HepG2 (cell line): ENCODE measurements at regions not wholly inside any gene's neighbourhood (a gene's known extent, or its start where the extent isn't known, plus 50 kb on each side); places are given as distances from the start of the nearest gene placed in this dataset.

ENCODE experiments used
- ATF7 ChIP-seq, 2 experiments: fragments of 450-650 bp in 1 of 2; sonication (generic) in 1 of 2; formaldehyde crosslinking in 1 of 2; IDR thresholded peaks; 2 replicates each; pipeline versions ENCODE4 v1.4.0 to v1.6.1; 2016 to 2020; ENCODE audit warnings: antibody characterized with exemption in 1 of 2, mild to moderate bottlenecking in 1 of 2, missing genetic modification reagents in 1 of 2
- CEBPZ ChIP-seq: IDR thresholded peaks from 2 replicates; pipeline ENCODE4 v1.6.1; 2012; ENCODE audit warnings: low read length, improper control_type of control experiment
- CTCF ChIP-seq: sonication (generic); formaldehyde crosslinking; IDR thresholded peaks from 2 replicates; pipeline ENCODE4 v1.5.0; 2020; ENCODE audit warnings: mild to moderate bottlenecking, missing genetic modification reagents, moderate library complexity
- MAX ChIP-seq: IDR thresholded peaks from 2 replicates; pipeline ENCODE4 v1.6.1; 2012; ENCODE audit warnings: inconsistent platforms
- TAF1 ChIP-seq: sonication (generic); formaldehyde crosslinking; IDR thresholded peaks from 2 replicates; pipeline ENCODE4 v1.4.0; 2020; ENCODE audit warnings: missing genetic modification reagents

GRCh38 chr10:124315591-124316270 is 103.0 kb downstream of the OAT start:
- TF ChIP-seq CEBPZ (no peak), TAF1 (no peak), ATF7 (IDR thresholded peaks at IDR 0.05) (no peak), ATF7 (CRISPR knock-in tag; IDR thresholded peaks at IDR 0.05) (no peak), CTCF (no peak), MAX (no peak)
